OCI-LY3 (cell line): ENCODE measurements at regions not wholly inside any gene's neighbourhood (a gene's known extent, or its start where the extent isn't known, plus 50 kb on each side); places are given as distances from the start of the nearest gene placed in this dataset.

Experiments used
- EZH2phosphoT487 ChIP-seq: fragments of 200-600 bp; shearing (Covaris generic); IDR thresholded peaks from 2 replicates; pipeline ENCODE4 v1.6.1; 2018; ENCODE audit warnings: antibody characterized with exemption, mixed run types, low read depth
- TF ChIP-seq, protein P1 (sequence below): fragments of 200-600, 300-600 bp; sonication (generic); IDR thresholded peaks from 2 replicates; pipeline ENCODE4 v1.5.1; 2014; ENCODE audit warnings: antibody characterized with exemption, low read length, low read depth

DNA sequence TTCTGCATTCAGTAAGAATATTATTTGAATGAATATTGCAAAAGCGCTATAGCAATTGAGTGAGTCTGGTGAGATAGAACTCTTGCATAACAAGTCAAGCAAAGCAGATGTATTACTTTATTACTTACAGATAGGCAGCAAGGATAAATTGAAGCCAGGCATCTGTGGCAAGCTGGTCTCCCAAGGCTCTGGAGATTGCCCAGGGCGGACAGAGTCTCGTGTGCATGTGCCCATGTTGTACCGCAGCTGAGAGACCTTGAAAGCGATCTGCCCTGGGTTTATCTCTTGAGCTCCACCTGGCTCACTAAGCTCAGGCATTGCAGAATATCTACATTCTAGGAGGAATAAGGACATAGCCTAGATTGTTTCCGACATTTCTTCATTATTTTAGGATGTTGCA is 591.6 kb downstream of the ISL1 start:
- no peak for TF ChIP-seq EZH2phosphoT487
- TF ChIP-seq, protein P1, sequence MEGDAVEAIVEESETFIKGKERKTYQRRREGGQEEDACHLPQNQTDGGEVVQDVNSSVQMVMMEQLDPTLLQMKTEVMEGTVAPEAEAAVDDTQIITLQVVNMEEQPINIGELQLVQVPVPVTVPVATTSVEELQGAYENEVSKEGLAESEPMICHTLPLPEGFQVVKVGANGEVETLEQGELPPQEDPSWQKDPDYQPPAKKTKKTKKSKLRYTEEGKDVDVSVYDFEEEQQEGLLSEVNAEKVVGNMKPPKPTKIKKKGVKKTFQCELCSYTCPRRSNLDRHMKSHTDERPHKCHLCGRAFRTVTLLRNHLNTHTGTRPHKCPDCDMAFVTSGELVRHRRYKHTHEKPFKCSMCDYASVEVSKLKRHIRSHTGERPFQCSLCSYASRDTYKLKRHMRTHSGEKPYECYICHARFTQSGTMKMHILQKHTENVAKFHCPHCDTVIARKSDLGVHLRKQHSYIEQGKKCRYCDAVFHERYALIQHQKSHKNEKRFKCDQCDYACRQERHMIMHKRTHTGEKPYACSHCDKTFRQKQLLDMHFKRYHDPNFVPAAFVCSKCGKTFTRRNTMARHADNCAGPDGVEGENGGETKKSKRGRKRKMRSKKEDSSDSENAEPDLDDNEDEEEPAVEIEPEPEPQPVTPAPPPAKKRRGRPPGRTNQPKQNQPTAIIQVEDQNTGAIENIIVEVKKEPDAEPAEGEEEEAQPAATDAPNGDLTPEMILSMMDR = no peak
